ENCODE measurements at regions not wholly inside any gene's neighbourhood (a gene's known extent, or its start where the extent isn't known, plus 50 kb on each side); places are given as distances from the start of the nearest gene placed in this dataset.

GRCh38 chr6:14252271-14252850 lies 134.8 kb downstream of the CD83 start:
- TF ChIP-seq CTCF (IDR thresholded peaks at IDR 0.05; ENCODE audit: insufficient read depth, low read depth, low read length) = no peak
- TF ChIP-seq EZH2 (IDR thresholded peaks at IDR 0.05; ENCODE audit: insufficient read depth, low read length) = no peak
